WI38 (cell line): ENCODE measurements at regions not wholly inside any gene's neighbourhood (a gene's known extent, or its start where the extent isn't known, plus 50 kb on each side); places are given as distances from the start of the nearest gene placed in this dataset.

ENCODE experiments used
- H3K4me3 ChIP-seq: 2 replicates; pipeline ENCODE4 v1.5.1; 2011; ENCODE audit warnings: low read depth, mild to moderate bottlenecking, control low read depth, low read length
- CTCF ChIP-seq: IDR thresholded peaks from 2 replicates; pipeline ENCODE4 v1.5.1; 2012; ENCODE audit warnings: low read depth, mild to moderate bottlenecking, control low read depth, low read length

GRCh38 chr2:146131048-146131447 lies 1611.1 kb upstream of the ZEB2 start:
- H3K4me3 ChIP-seq, result no peak overlapping the region
- TF ChIP-seq CTCF, result no peak

- no peak overlapping the region for H3K4me3 ChIP-seq
- TF ChIP-seq CTCF, result no peak
Measured at GRCh38 chr2:146130290-146130689, 1610.4 kb upstream of the ZEB2 start.

- no peak overlapping the region for H3K4me3 ChIP-seq
- TF ChIP-seq CTCF, result no peak
Measured at GRCh38 chr2:146129231-146129630, 1609.3 kb upstream of the ZEB2 start.

- H3K4me3 ChIP-seq, result no peak overlapping the region
- no peak for TF ChIP-seq CTCF
Measured at GRCh38 chr2:146128216-146128615, 1608.3 kb upstream of the ZEB2 start.

- no peak overlapping the region for H3K4me3 ChIP-seq
- TF ChIP-seq CTCF, result no peak
Measured at GRCh38 chr2:146125551-146125950, 1605.6 kb upstream of the ZEB2 start.

- H3K4me3 ChIP-seq, result no peak overlapping the region
- no peak for TF ChIP-seq CTCF
Measured at GRCh38 chr2:146124741-146125140, 1604.8 kb upstream of the ZEB2 start.

GRCh38 chr2:146123714-146124113 lies 1603.8 kb upstream of the ZEB2 start:
- TF ChIP-seq CTCF, result no peak
- no peak overlapping the region for H3K4me3 ChIP-seq
